Hepatocyte (in vitro differentiated cells): ENCODE measurements at regions not wholly inside any gene's neighbourhood (a gene's known extent, or its start where the extent isn't known, plus 50 kb on each side); places are given as distances from the start of the nearest gene placed in this dataset.

Experiments used
- DNase-seq: peaks from one replicate; pipeline ENCODE4 v3.0.0-alpha.2; 2016; ENCODE audit warnings: low spot score
- H2AFZ ChIP-seq: fragments of 200-600 bp; sonication (generic); 2 replicates; pipeline ENCODE4 v1.6.0; 2016; ENCODE audit warnings: antibody characterized with exemption, mild to moderate bottlenecking
- H3K27ac ChIP-seq: fragments of 200-600 bp; sonication (generic); 2 replicates; pipeline ENCODE4 v1.5.1; 2016; ENCODE audit warnings: mild to moderate bottlenecking
- H3K27me3 ChIP-seq: fragments of 200-600 bp; sonication (generic); 2 replicates; pipeline ENCODE4 v1.6.1; 2016
- H3K36me3 ChIP-seq: fragments of 200-600 bp; sonication (generic); replicated peaks from 2 replicates; pipeline ENCODE4 v1.5.1; 2016; ENCODE audit warnings: low read depth; ENCODE audit not compliant: insufficient read depth
- H3K4me1 ChIP-seq: fragments of 200-600 bp; sonication (generic); 2 replicates; pipeline ENCODE4 v1.5.1; 2016; ENCODE audit warnings: mild to moderate bottlenecking, moderate library complexity; ENCODE audit not compliant: insufficient read depth
- H3K4me2 ChIP-seq: fragments of 200-600 bp; sonication (generic); 2 replicates; pipeline ENCODE4 v1.6.0; 2016
- H3K4me3 ChIP-seq: fragments of 200-600 bp; sonication (generic); 2 replicates; pipeline ENCODE4 v1.5.1; 2016; ENCODE audit warnings: mild to moderate bottlenecking
- H3K79me2 ChIP-seq: fragments of 200-600 bp; sonication (generic); 2 replicates; pipeline ENCODE4 v1.6.0; 2017; ENCODE audit warnings: mild to moderate bottlenecking
- H3K9me2 ChIP-seq: fragments of 200-600 bp; sonication (generic); replicated peaks from 2 replicates; pipeline ENCODE4 v1.6.0; 2017; ENCODE audit warnings: mild to moderate bottlenecking; ENCODE audit not compliant: insufficient read depth
- H3K9me3 ChIP-seq: fragments of 200-600 bp; sonication (generic); 2 replicates; pipeline ENCODE4 v1.5.1; 2016; ENCODE audit warnings: low read depth, mild to moderate bottlenecking
- H4K20me1 ChIP-seq: fragments of 200-600 bp; sonication (generic); 2 replicates; pipeline ENCODE4 v1.6.0; 2016; ENCODE audit warnings: mild to moderate bottlenecking; ENCODE audit not compliant: insufficient read depth, poor library complexity, severe bottlenecking
- EZH2 ChIP-seq: fragments of 200-600 bp; sonication (generic); IDR thresholded peaks from 2 replicates; pipeline ENCODE4 v1.6.1; 2016; ENCODE audit warnings: antibody characterized with exemption, mild to moderate bottlenecking, borderline replicate concordance
- EZH2phosphoT487 ChIP-seq: fragments of 200-600 bp; sonication (generic); IDR thresholded peaks from one replicate; pipeline ENCODE4 v1.6.1; 2018; ENCODE audit warnings: antibody characterized with exemption, mild to moderate bottlenecking, low read depth, moderate library complexity; ENCODE audit not compliant: unreplicated experiment, severe bottlenecking
- WGBS: methylation state at CpG from one replicate; pipeline ENCODE4 v1.1.6; 2016; ENCODE audit warnings: low lambda C conversion rate; ENCODE audit errors: missing lambda C conversion rate; 5-methylcytosine and 5-hydroxymethylcytosine counted together
- TF ChIP-seq, protein P1 (sequence below): fragments of 200-600 bp; sonication (generic); IDR thresholded peaks from 2 replicates; pipeline ENCODE4 v1.5.1; 2016; ENCODE audit warnings: antibody characterized with exemption, mild to moderate bottlenecking; ENCODE audit not compliant: poor library complexity

DNA sequence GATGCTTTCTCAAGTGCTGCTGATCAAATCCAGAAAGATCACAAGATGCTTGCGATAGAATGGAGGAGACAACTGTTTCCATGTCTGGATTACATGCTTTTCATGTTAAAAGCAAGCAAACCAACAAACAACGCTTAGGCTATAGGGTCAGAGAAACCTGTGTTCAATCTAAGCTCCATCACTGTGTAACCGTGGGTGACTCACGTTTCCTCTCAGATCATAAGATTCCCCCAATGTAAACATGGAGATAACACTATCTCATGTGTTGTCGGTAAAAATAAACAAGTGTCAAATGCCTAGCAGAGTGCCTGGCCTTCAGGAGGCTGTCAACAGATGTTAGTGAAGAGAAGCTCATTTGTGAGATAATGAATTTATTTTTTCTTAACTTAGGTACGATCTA, 907.8 kb downstream of the NTRK3 start:
- 13% methylated on average over 6 of the region's 6 CpGs for WGBS
- H2AFZ ChIP-seq: no peak overlapping the region
- no peak for TF ChIP-seq EZH2phosphoT487
- TF ChIP-seq, protein P1, sequence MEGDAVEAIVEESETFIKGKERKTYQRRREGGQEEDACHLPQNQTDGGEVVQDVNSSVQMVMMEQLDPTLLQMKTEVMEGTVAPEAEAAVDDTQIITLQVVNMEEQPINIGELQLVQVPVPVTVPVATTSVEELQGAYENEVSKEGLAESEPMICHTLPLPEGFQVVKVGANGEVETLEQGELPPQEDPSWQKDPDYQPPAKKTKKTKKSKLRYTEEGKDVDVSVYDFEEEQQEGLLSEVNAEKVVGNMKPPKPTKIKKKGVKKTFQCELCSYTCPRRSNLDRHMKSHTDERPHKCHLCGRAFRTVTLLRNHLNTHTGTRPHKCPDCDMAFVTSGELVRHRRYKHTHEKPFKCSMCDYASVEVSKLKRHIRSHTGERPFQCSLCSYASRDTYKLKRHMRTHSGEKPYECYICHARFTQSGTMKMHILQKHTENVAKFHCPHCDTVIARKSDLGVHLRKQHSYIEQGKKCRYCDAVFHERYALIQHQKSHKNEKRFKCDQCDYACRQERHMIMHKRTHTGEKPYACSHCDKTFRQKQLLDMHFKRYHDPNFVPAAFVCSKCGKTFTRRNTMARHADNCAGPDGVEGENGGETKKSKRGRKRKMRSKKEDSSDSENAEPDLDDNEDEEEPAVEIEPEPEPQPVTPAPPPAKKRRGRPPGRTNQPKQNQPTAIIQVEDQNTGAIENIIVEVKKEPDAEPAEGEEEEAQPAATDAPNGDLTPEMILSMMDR: no peak
- no peak for TF ChIP-seq EZH2
- no peak overlapping the region for H3K27ac ChIP-seq
- H3K4me2 ChIP-seq: no peak overlapping the region
- no peaks in the 10 kb centered on the region for H3K79me2 ChIP-seq
- H3K27me3 ChIP-seq: no peaks in the 10 kb centered on the region
- DNase-seq: peak; percentile 29
- peaks cover 5% of the 10 kb centered on the region for H3K4me1 ChIP-seq
- no peaks in the 10 kb centered on the region for H3K9me2 ChIP-seq
- no peaks in the 10 kb centered on the region for H3K9me3 ChIP-seq
- no peaks in the 10 kb centered on the region for H3K36me3 ChIP-seq
- H4K20me1 ChIP-seq: no peaks in the 10 kb centered on the region
- no peak overlapping the region for H3K4me3 ChIP-seq

DNA sequence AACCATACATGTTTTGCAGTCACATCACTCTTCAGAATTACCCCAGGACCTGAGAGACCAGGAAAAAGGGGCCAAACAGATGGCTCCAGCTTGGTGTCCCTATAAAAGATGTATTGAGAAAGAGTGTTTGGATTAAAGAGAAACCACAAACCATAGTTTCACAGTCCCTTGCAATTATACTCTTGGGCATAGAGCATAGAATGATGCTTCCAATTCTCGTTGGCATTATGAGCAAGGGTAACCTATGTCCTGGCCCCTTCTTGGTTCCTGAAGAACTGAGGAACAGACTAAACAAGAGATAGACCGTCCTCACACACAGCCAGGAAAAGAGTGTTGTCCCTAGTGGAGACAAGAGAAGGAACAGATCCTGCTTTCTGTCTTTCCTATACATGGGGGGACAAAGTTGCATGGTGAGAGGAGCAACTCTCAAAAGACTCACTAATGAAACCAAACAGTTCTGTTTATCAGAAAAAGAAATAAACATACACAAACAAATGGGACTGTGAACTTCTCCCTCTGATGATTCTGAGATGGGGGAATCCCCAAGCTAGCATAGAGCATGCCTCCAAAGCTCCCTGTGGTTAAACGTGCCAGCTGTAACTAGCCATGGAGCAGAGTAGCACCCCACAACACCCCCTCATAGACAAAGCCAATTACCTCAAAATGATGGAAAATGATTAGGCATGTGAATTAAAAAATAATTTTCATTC, 908.6 kb downstream of the NTRK3 start:
- H3K36me3 ChIP-seq: no peaks in the 10 kb centered on the region
- H3K9me3 ChIP-seq: no peaks in the 10 kb centered on the region
- DNase-seq: no peak
- H3K9me2 ChIP-seq: no peaks in the 10 kb centered on the region
- H3K4me1 ChIP-seq: peaks cover 5% of the 10 kb centered on the region
- no peaks in the 10 kb centered on the region for H3K79me2 ChIP-seq
- H3K4me2 ChIP-seq: no peak overlapping the region
- TF ChIP-seq EZH2phosphoT487 (no peak), EZH2 (no peak)
- TF ChIP-seq, protein P1: no peak
- 49% methylated on average over 3 of the region's 3 CpGs for WGBS
- H3K4me3 ChIP-seq: no peak overlapping the region
- H2AFZ ChIP-seq: no peak overlapping the region
- H3K27me3 ChIP-seq: no peaks in the 10 kb centered on the region
- no peak overlapping the region for H3K27ac ChIP-seq
- H4K20me1 ChIP-seq: no peaks in the 10 kb centered on the region

- no peak overlapping the region for H3K4me2 ChIP-seq
- H2AFZ ChIP-seq: no peak overlapping the region
- no peaks in the 10 kb centered on the region for H4K20me1 ChIP-seq
- no peaks in the 10 kb centered on the region for H3K79me2 ChIP-seq
- H3K27ac ChIP-seq: no peak overlapping the region
- TF ChIP-seq EZH2phosphoT487: no peak
- TF ChIP-seq, protein P1: no peak
- H3K9me2 ChIP-seq: no peaks in the 10 kb centered on the region
- H3K27me3 ChIP-seq: no peaks in the 10 kb centered on the region
- no peak overlapping the region for H3K4me3 ChIP-seq
- no peak for DNase-seq
- H3K36me3 ChIP-seq: no peaks in the 10 kb centered on the region
- no peaks in the 10 kb centered on the region for H3K9me3 ChIP-seq
- peaks cover 5% of the 10 kb centered on the region for H3K4me1 ChIP-seq
- WGBS: 98% methylated on average over 2 of the region's 2 CpGs
These were observed 910.6 kb downstream of the NTRK3 start for GRCh38 chr15:87345961-87346360.
